Lower lobe of right lung (tissue), 2 donors: ENCODE measurements at regions not wholly inside any gene's neighbourhood (a gene's known extent, or its start where the extent isn't known, plus 50 kb on each side); places are given as distances from the start of the nearest gene placed in this dataset.
"Not testable (repeated sequence)": the region's sequence is repeated elsewhere in the genome, so short reads cannot be mapped to it uniquely, and the experiment has no call there.

Experiments
- ATAC-seq, 2 donors: fragments of 200-7000 bp; cut with Tn5 transposase; one replicate each; pipeline ENCODE4 v1.9.1; 2020 to 2022; ENCODE audit warnings: mild to moderate bottlenecking in 2 of 2, moderate library complexity in 2 of 2
- DNase-seq: peaks from one replicate; pipeline ENCODE4 v3.0.0-alpha.2; 2020
- H3K27ac ChIP-seq: fragments of 200-600 bp; one replicate; pipeline ENCODE4 v1.8.0; 2022
- H3K27me3 ChIP-seq: fragments of 200-600 bp; one replicate; pipeline ENCODE4 v1.8.0; 2022; ENCODE audit warnings: low read depth
- H3K36me3 ChIP-seq: fragments of 200-600 bp; one replicate; pipeline ENCODE4 v1.8.0; 2022; ENCODE audit warnings: mild to moderate bottlenecking
- H3K4me1 ChIP-seq: fragments of 200-600 bp; one replicate; pipeline ENCODE4 v1.8.0; 2022
- H3K4me3 ChIP-seq: fragments of 200-600 bp; one replicate; pipeline ENCODE4 v1.8.0; 2022; ENCODE audit warnings: mild to moderate bottlenecking
- H3K9me3 ChIP-seq: fragments of 200-600 bp; one replicate; pipeline ENCODE4 v1.8.0; 2022
- intact Hi-C: fragments of 100-400 bp; cut with DNase I; formaldehyde crosslinking; loops from one replicate; pipeline ENCODE4 v1.11.0; 2022
- TF ChIP-seq, protein P1 (sequence below): fragments of 200-600 bp; IDR thresholded peaks from one replicate; pipeline ENCODE4 v1.8.0; 2022; ENCODE audit warnings: antibody characterized with exemption, mild to moderate bottlenecking
- donor health status: DM: no; HTN: yes; CAD: no; lungs with severe emphysema.

DNA sequence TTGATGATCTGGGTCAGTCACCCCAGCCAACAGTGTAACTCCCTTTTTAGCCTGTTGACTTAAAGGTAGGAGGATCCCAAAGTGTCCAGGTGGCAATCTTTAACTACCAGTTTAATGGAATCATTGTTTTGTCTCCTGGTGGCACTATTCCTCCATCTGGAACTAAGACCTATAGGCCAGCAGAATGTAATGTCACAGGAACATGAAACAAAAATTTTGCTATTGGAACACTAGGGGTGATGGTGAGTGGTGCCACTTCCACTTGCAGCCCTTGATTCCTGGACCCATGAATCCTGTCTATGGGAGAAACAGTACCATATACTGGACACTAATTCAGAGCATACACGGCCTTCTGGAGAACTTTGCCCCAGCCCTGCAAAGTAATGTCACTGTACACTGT lies 219.5 kb upstream of the RASA1 start:
- Histone ChIP-seq H3K4me3 (no peak overlapping the region), H3K27ac (no peak overlapping the region), H3K36me3 (no peaks in the 10 kb centered on the region), H3K27me3 (no peaks in the 10 kb centered on the region), H3K9me3 (no peaks in the 10 kb centered on the region), H3K4me1 (no peaks in the 10 kb centered on the region)
- DNase-seq (no peak), ATAC-seq (no peak)
- intact Hi-C loops: no loop called here
- TF ChIP-seq, protein P1, sequence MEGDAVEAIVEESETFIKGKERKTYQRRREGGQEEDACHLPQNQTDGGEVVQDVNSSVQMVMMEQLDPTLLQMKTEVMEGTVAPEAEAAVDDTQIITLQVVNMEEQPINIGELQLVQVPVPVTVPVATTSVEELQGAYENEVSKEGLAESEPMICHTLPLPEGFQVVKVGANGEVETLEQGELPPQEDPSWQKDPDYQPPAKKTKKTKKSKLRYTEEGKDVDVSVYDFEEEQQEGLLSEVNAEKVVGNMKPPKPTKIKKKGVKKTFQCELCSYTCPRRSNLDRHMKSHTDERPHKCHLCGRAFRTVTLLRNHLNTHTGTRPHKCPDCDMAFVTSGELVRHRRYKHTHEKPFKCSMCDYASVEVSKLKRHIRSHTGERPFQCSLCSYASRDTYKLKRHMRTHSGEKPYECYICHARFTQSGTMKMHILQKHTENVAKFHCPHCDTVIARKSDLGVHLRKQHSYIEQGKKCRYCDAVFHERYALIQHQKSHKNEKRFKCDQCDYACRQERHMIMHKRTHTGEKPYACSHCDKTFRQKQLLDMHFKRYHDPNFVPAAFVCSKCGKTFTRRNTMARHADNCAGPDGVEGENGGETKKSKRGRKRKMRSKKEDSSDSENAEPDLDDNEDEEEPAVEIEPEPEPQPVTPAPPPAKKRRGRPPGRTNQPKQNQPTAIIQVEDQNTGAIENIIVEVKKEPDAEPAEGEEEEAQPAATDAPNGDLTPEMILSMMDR: no peak

DNA sequence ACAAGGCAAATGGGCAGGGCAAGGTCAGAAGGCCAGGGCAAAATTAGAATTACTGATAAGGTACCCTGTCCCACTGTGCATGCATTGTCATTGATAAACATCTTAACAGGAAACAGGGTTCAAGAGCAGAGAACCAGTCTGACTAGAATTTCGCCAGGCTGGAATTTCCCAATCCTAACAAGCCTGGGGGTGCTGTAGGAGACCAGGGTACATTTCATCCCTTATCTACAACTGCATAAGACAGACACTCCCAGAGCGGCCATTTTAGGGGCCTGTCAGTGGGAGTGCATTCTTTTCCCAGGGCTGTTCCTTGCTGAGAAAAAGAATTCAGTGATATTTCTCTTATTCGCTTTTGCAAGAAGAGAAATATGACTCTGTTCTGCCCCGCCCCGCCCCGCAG lies 218.7 kb upstream of the RASA1 start:
- H3K4me1 ChIP-seq, H3K27me3 ChIP-seq, H3K9me3 ChIP-seq, DNase-seq, H3K27ac ChIP-seq, intact Hi-C loops, H3K36me3 ChIP-seq, ATAC-seq, H3K4me3 ChIP-seq: not testable (repeated sequence)

DNA sequence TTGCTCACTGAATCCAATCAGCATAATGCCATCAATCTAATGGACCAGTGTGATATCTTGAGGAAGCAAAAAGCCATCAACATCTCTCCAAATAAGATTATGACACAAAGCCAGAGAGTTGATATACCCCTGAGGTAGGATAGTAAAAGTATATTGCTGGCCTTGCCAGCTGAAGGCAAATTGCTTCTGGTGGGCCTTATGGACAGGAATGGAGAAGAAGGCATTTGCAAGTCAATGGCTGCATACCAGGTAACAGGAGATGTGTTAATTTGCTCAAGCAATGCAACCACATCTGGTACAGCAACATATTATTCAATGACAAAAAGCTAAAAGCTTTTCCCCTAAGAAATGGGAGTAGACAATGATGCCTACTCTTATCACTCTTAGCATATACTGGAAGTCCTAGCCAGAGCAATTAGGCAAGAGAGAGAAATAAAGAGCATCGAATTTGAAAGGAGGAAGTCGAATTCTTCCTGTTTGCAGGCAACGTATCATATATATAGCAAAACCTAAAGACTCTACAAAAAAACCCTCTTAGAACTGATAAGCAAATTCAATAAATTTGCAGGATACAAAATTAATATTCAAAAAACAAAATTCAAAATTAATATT lies 216.1 kb upstream of the RASA1 start:
- ATAC-seq (no peak), DNase-seq (no peak)
- Histone ChIP-seq H3K4me1 (no peaks in the 10 kb centered on the region), H3K27me3 (no peaks in the 10 kb centered on the region), H3K4me3 (no peak overlapping the region), H3K27ac (no peak overlapping the region), H3K36me3 (no peaks in the 10 kb centered on the region), H3K9me3 (no peaks in the 10 kb centered on the region)
- TF ChIP-seq, protein P1: no peak
- intact Hi-C loops: no loop called here

DNA sequence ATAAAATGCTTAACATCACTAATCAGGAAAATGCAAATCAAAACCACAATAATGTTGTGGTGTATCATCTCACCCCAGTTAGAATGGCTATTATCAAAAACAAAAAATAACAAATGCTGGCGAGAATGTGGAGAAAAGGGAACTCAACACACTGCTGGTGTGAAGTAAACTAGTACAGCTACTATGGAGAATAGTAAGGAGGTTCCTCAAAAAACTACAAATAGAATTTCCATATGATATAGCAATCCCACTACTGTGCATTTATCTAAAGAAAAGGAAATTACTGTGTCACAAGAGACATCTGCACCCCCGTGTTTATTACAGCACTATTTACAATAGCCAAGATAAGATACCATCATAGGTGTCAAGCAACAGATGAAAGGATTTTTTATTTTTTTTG lies 214.5 kb upstream of the RASA1 start:
- TF ChIP-seq, protein P1: no peak
- no peaks in the 10 kb centered on the region for H3K9me3 ChIP-seq
- ATAC-seq: no peak
- intact Hi-C loops: no loop called here
- no peaks in the 10 kb centered on the region for H3K27me3 ChIP-seq
- no peak overlapping the region for H3K27ac ChIP-seq
- H3K4me1 ChIP-seq: no peaks in the 10 kb centered on the region
- no peak overlapping the region for H3K4me3 ChIP-seq
- H3K36me3 ChIP-seq: no peaks in the 10 kb centered on the region
- no peak for DNase-seq

DNA sequence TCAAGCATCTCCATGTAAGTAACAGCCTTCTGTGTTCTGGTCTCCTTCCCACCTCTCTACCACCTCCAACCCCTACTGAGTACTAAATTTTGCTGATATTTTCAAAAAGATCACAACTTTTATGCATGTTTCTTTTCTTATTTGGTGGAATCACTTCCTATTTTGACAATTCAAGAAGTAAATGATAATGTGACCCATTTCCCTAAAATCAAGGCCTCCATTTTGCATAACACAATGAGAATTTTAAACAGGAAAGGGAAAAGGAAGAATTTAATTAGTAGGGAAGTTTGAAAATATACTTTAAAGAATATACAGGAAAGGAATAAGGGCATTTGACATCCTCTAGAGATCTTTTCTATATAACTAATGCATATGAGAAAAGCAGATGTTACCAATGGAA lies 212.9 kb upstream of the RASA1 start:
- intact Hi-C loops: no loop called here
- Histone ChIP-seq H3K27me3 (no peaks in the 10 kb centered on the region), H3K27ac (no peak overlapping the region), H3K4me1 (no peaks in the 10 kb centered on the region), H3K9me3 (no peaks in the 10 kb centered on the region), H3K36me3 (no peaks in the 10 kb centered on the region), H3K4me3 (no peak overlapping the region)
- TF ChIP-seq, protein P1: no peak
- ATAC-seq: no peak
- no peak for DNase-seq

DNA sequence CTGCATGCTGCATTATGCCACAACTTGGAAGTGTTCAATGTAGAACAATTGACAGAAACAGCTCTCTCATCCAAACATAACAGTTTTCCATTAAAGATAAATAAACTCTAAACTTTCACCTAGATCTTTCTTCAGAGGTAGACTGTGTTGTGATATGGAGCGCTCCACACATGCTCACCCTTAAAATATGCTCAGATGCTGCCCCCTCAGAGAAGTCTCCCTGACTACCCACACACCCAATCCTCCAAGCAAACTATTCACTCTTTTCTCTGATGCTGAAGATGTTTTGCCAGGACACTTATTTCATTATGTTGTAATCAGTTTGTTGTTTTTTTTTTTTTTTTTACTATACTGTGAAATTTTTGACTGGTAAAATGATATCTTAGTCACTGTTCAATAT lies 206.6 kb upstream of the RASA1 start:
- no peak for ATAC-seq
- H3K27ac ChIP-seq: no peak overlapping the region
- H3K4me3 ChIP-seq: no peak overlapping the region
- DNase-seq: no peak
- H3K9me3 ChIP-seq: no peaks in the 10 kb centered on the region
- H3K27me3 ChIP-seq: no peaks in the 10 kb centered on the region
- intact Hi-C loops: no loop called here
- no peaks in the 10 kb centered on the region for H3K36me3 ChIP-seq
- H3K4me1 ChIP-seq: no peaks in the 10 kb centered on the region
- TF ChIP-seq, protein P1: no peak
